Inferior parietal cortex (tissue), 1 donor: ENCODE measurements at regions not wholly inside any gene's neighbourhood (a gene's known extent, or its start where the extent isn't known, plus 50 kb on each side); places are given as distances from the start of the nearest gene placed in this dataset.
"Not testable (repeated sequence)": the region's sequence is repeated elsewhere in the genome, so short reads cannot be mapped to it uniquely, and the experiment has no call there.

Experiments used
- DNase-seq: peaks from one replicate; pipeline ENCODE4 v3.0.0-alpha.2; 2016; ENCODE audit errors: extremely low spot score

DNA sequence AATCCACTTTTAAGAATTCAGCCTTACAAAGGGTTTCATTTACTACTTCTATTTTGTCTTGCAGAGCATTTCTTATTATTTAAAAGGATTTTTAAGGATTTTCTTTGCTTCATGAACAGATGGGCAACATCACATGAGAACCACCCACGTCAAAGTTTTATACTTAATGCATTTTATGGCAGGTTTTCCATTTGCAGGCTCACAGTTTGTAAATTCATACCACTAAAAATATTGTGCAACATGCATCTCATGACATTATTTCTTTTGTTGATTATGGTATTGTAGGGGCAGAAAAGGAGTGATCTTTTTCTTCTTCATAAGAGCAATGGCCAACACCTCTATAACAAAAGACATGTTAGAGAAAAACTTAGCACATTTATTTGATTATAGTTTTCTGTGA is 554.0 kb upstream of the SPRY2 start:
- peak; percentile 66 for DNase-seq

DNA sequence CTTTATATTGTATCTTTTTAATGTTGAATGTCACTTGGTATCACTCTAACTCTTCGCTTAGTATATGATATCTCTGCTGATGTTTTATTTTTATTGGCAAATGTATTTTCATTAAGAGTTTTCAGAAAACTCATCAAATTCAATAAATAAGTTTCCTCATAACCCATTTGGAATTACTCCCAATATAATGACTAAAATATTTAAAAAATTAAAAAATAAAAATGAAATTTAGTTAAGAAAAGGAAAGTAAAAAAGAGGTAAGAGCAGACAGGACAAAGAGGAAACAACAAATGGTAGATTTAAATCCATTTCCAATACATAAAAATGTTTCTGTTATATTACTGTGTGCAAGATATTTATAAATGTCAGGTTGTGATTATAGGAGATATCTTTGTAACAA is 548.9 kb upstream of the SPRY2 start:
- DNase-seq: no peak

- DNase-seq: no peak
Measured at GRCh38 chr13:80888390-80888789, 547.5 kb upstream of the SPRY2 start.

GRCh38 chr13:80884056-80884785 is 543.3 kb upstream of the SPRY2 start:
- peak; percentile 33 for DNase-seq

- DNase-seq: no peak
Measured at GRCh38 chr13:80883545-80883944, 542.6 kb upstream of the SPRY2 start.

GRCh38 chr13:80881942-80882445 is 541.1 kb upstream of the SPRY2 start:
- no peak for DNase-seq

GRCh38 chr13:80881495-80881894 is 540.6 kb upstream of the SPRY2 start:
- no peak for DNase-seq

DNA sequence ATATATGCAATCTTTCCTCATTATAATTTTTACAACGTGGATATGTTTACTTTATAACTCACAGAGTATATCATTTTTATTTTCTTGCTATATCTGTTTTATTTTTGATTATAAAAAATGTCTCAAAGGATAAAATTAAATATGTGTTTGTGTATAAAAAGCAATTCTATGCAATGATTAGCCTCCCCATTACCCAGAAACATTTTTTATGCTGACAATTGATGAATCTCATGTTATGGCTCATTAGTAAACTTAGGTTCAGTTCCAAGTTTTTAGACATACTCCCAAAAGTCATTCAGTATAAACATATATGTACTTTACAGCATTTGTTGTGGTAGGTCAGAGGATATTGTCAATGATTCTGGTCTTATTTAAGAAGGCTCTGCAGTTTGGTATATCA is 540.1 kb upstream of the SPRY2 start:
- DNase-seq: no peak

- DNase-seq: no peak
Measured at GRCh38 chr13:80877944-80878241, 537.0 kb upstream of the SPRY2 start.

- no peak for DNase-seq
Measured at GRCh38 chr13:80877209-80877943, 536.5 kb upstream of the SPRY2 start.

GRCh38 chr13:80873589-80873988 is 532.7 kb upstream of the SPRY2 start:
- no peak for DNase-seq

DNA sequence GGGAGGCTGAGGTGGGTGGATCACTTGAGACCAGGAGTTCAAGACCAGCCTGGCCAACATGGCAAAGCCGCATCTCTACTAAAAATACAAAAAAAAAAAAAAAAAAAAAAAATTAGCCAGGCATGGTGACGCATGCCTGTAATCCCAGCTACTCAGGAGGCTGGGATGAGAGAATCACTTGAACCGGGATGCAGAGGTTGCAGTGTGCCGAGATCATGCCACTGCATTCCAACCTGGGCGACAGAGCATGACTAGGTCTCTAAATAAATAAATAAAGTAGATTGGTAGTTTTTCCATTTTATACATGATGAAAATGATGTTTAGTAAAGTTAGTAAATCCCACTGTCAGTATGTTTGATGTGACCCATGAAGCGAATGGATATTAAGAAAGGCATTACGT is 531.0 kb upstream of the SPRY2 start:
- DNase-seq: not testable (repeated sequence)

GRCh38 chr13:80871481-80871880 is 530.6 kb upstream of the SPRY2 start:
- DNase-seq: no peak

DNA sequence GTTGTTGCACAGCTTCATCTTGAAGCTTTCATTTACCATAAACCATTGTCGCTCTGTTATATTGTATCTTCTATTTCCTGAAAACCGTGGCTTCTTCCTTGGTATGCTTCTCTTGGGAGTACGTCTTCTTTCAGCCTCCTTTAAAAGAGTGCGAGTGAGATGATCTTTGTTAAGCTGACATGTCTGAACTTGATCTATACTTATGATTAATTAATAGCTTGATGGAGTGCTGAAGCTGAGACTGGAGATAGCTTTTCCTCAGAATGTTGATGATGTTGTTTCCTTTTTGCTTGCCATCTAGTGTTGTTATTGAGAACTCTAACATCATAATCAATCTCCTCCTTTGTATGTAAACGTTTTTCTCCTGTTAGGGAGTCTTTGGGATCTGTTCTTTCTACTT is 529.3 kb upstream of the SPRY2 start:
- DNase-seq: no peak

DNA sequence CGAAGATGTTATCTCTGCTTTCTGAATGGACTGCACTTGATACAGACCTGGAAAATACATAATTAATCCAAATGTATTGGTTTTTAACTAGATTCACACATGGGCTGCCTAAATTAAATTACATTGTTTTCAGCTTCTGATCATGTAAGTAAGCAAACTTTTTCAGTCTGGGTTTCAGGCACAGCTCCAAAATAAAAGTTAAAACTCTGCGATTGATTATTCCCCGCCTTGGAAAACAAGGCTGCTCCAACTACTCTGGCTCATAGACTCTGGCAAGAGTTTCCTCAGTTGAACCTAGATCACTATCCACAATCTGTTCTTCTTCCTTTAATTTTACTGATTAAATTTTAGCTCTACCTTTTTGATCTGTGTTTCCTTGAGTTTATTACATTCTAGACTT is 526.0 kb upstream of the SPRY2 start:
- DNase-seq: no peak

DNA sequence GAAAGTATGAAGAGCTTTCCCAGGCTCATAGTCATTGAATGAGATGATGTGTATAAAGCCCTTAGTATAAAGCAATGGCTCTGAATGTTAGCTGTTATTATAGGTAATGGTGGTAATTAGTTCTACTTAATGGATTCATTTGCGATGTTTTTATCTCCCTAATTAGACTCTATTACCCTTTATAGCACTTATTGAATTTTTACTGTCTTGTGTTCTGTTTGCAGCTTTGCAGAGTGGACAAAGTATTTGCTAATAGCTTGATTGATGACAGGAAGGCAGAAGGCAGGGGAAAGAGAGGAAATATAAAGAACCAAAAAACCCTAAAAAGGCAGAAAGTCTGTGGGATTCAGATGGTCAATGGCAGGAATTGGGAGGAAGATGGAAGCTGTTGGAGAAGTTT is 524.4 kb upstream of the SPRY2 start:
- no peak for DNase-seq

GRCh38 chr13:80862456-80862855 is 521.5 kb upstream of the SPRY2 start:
- no peak for DNase-seq

GRCh38 chr13:80860845-80861244 is 519.9 kb upstream of the SPRY2 start:
- no peak for DNase-seq

DNA sequence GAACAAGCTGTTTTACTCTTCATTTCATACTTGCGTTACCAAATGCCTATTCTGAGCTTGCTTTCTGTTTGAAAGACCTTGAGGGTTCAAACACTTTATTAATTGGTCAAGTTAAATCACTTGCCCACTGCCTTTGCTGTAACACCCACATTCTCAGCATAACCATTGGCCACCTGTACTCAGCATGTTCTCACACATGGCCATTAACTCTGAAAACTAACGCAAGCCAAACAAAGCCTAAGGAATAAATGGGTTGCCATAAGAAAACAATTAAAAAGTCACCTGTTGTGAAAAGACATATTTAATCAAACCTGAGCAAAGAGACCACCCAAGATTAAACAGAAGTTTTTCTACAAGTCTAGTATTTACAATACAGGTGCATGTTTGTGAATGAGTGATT is 517.2 kb upstream of the SPRY2 start:
- DNase-seq: no peak

- DNase-seq: no peak
Measured at GRCh38 chr13:80857321-80857720, 516.4 kb upstream of the SPRY2 start.

- DNase-seq: no peak
Measured at GRCh38 chr13:80850771-80851170, 509.8 kb upstream of the SPRY2 start.

DNA sequence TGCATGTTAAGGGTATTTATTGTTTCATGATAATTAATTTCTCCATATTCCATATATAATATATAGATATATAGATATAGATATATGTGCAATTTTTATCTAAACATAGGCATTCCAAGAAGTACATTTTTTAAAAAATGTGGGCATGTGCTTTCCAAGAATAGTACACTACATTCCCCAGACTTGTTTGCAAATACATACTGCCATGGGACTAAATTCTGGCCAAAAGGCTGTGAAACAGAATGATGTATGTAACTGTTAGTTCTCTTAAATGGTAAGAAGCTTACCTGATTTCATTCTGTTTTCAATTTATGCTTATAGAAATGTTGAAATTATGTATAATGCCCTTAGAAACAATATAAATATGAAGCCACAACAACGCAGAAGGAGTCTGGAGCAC is 503.2 kb upstream of the SPRY2 start:
- no peak for DNase-seq

- DNase-seq: no peak
Measured at GRCh38 chr13:80841414-80841813, 500.5 kb upstream of the SPRY2 start.
